HepG2 (cell line): ENCODE measurements at regions not wholly inside any gene's neighbourhood (a gene's known extent, or its start where the extent isn't known, plus 50 kb on each side); places are given as distances from the start of the nearest gene placed in this dataset.

Experiments used
- ATAC-seq: fragments of 200-7000 bp; cut with Tn5 transposase; 3 replicates; pipeline ENCODE4 v1.9.1; 2020; ENCODE audit warnings: mild to moderate bottlenecking, moderate library complexity
- BruUV-seq: library from RNA; stranded (reverse); fragments of 400-500 nt; replicated peaks from 2 replicates; lab custom pipeline; 2021; lab: Mats Ljungman, UMichigan
- CTCF ChIA-PET: fragments of 300-600 bp; formaldehyde crosslinking; extraction: SDS; loops from one replicate; lab custom pipeline; 2021; ENCODE audit warnings: low total read pairs, inconsistent platforms, low intra/inter-chr PET ratio; lab: Yijun Ruan, JAX
- POLR2A ChIA-PET: fragments of 350-600 bp; sonication (Branson Sonifier 250); formaldehyde crosslinking; loops from one replicate; lab custom pipeline; 2020; ENCODE audit warnings: antibody characterized with exemption, inconsistent platforms; lab: Yijun Ruan, JAX
- DNase-seq: peaks from one replicate; pipeline ENCODE4 v3.0.0-alpha.2; 2015; ENCODE audit warnings: low spot score
- FAIRE-seq: peaks from 3 replicates; lab custom pipeline; 2011; peaks lifted over from hg19 to GRCh38; lab: Jason Lieb, UNC
- H2AFZ ChIP-seq: one replicate; pipeline ENCODE4 v1.6.1; 2011; ENCODE audit warnings: low read length, inconsistent platforms
- H3K27ac ChIP-seq: fragments of 300-600 bp; 3 replicates; pipeline ENCODE4 v1.8.0; 2011; ENCODE audit warnings: mixed run types, mild to moderate bottlenecking, mixed read lengths, low read length, inconsistent platforms; ENCODE audit not compliant: insufficient read depth; ENCODE audit errors: extremely low read length
- H3K27me3 ChIP-seq, 2 experiments: fragments of 200-600 bp in 1 of 2; 2 replicates in 1 of 2; 3 replicates in 1 of 2; pipeline versions ENCODE4 v1.6.0 to v1.8.0; 2011; ENCODE audit warnings: low read length in 2 of 2, mild to moderate bottlenecking in 2 of 2, moderate library complexity in 2 of 2, inconsistent platforms in 1 of 2; ENCODE audit not compliant: insufficient read depth in 2 of 2, control insufficient read depth in 1 of 2
- H3K36me3 ChIP-seq, 2 experiments: fragments of 200-600 bp in 1 of 2; replicated peaks in 1 of 2; 2 replicates in 1 of 2; 3 replicates in 1 of 2; pipeline versions ENCODE4 v1.5.1 to v1.8.0; 2011; ENCODE audit warnings: low read length in 2 of 2, inconsistent platforms in 1 of 2; ENCODE audit not compliant: insufficient read depth in 2 of 2, control insufficient read depth in 1 of 2
- H3K4me1 ChIP-seq: 2 replicates; pipeline ENCODE4 v1.5.1; 2012; ENCODE audit warnings: low read length, inconsistent platforms; ENCODE audit not compliant: insufficient read depth
- H3K4me2 ChIP-seq: 2 replicates; pipeline ENCODE4 v1.6.0; 2011; ENCODE audit warnings: low read depth, low read length, inconsistent platforms
- H3K4me3 ChIP-seq, 3 experiments: fragments of 200-600 bp in 1 of 3; sonication (generic), shearing (Covaris generic) in 1 of 3; replicated peaks in 1 of 3; 2 replicates each; pipeline ENCODE4 v1.5.1; 2011 to 2016; ENCODE audit warnings: low read length in 3 of 3, inconsistent platforms in 2 of 3, low read depth in 2 of 3, mild to moderate bottlenecking in 2 of 3, control low read depth in 1 of 3, mixed read lengths in 1 of 3; ENCODE audit not compliant: insufficient read depth in 1 of 3
- H3K79me2 ChIP-seq: one replicate; pipeline ENCODE4 v1.6.1; 2011; ENCODE audit warnings: low read length, inconsistent platforms; ENCODE audit not compliant: insufficient read depth
- H3K9ac ChIP-seq: 2 replicates; pipeline ENCODE4 v1.6.0; 2011; ENCODE audit warnings: mild to moderate bottlenecking, low read depth, low read length, inconsistent platforms; ENCODE audit not compliant: insufficient read depth
- H3K9me3 ChIP-seq: 2 replicates; pipeline ENCODE4 v1.5.1; 2012; ENCODE audit warnings: mild to moderate bottlenecking, low read length
- H4K20me1 ChIP-seq: 2 replicates; pipeline ENCODE4 v1.6.0; 2011; ENCODE audit warnings: inconsistent platforms, mild to moderate bottlenecking, low read length, moderate library complexity; ENCODE audit not compliant: insufficient read depth
- ERF ChIP-seq: IDR thresholded peaks from 2 replicates; pipeline ENCODE4 v1.6.1; 2018; ENCODE audit warnings: missing biosample characterization, missing genetic modification reagents
- FOSL2 ChIP-seq: sonication (generic); formaldehyde crosslinking; IDR thresholded peaks from 2 replicates; pipeline ENCODE4 v1.4.0; 2020; ENCODE audit warnings: missing genetic modification reagents
- FOXP1 ChIP-seq, 2 experiments: fragments of 450-650 bp in 1 of 2; IDR thresholded peaks; 2 replicates each; pipeline ENCODE4 v1.6.1; 2017 to 2018; ENCODE audit warnings: antibody characterized with exemption in 1 of 2
- ISX ChIP-seq: sonication (generic); formaldehyde crosslinking; conservative IDR thresholded peaks from 2 replicates; pipeline ENCODE4 v1.5.0; 2020; ENCODE audit warnings: missing genetic modification reagents
- MTA1 ChIP-seq: sonication (generic); formaldehyde crosslinking; IDR thresholded peaks from 2 replicates; pipeline ENCODE4 v1.4.0; 2020; ENCODE audit warnings: missing genetic modification reagents, mild to moderate bottlenecking, borderline replicate concordance
- PITX1 ChIP-seq: sonication (generic); formaldehyde crosslinking; IDR thresholded peaks from 2 replicates; pipeline ENCODE4 v1.5.1; 2020; ENCODE audit warnings: mild to moderate bottlenecking, missing genetic modification reagents
- SMARCE1 ChIP-seq: fragments of 450-650 bp; IDR thresholded peaks from 2 replicates; pipeline ENCODE4 v1.6.1; 2017; ENCODE audit warnings: borderline replicate concordance
- SNRNP70 ChIP-seq: fragments of 200-400 bp; formaldehyde crosslinking; IDR thresholded peaks from 2 replicates; pipeline ENCODE4 v1.6.1; 2017; ENCODE audit warnings: mild to moderate bottlenecking, low read depth, low read length, moderate library complexity
- ZNF230 ChIP-seq: sonication (generic); formaldehyde crosslinking; IDR thresholded peaks from 2 replicates; pipeline ENCODE4 v1.4.0; 2020; ENCODE audit warnings: mild to moderate bottlenecking, missing genetic modification reagents
- ZNF558 ChIP-seq: sonication (generic); formaldehyde crosslinking; IDR thresholded peaks from 2 replicates; pipeline ENCODE4 v1.9.0; 2022; ENCODE audit warnings: mild to moderate bottlenecking, missing genetic modification reagents, borderline replicate concordance
- ZNF563 ChIP-seq: sonication (generic); formaldehyde crosslinking; IDR thresholded peaks from 2 replicates; pipeline ENCODE4 v1.8.0; 2022; ENCODE audit warnings: mild to moderate bottlenecking, moderate library complexity, missing genetic modification reagents
- ZNF589 ChIP-seq: sonication (generic); formaldehyde crosslinking; conservative IDR thresholded peaks from 2 replicates; pipeline ENCODE4 v1.8.0; 2022; ENCODE audit warnings: mild to moderate bottlenecking, moderate library complexity, missing genetic modification reagents
- ZSCAN20 ChIP-seq: sonication (generic); formaldehyde crosslinking; IDR thresholded peaks from 2 replicates; pipeline ENCODE4 v1.4.0; 2020; ENCODE audit warnings: missing genetic modification reagents, mild to moderate bottlenecking, borderline replicate concordance
- ZSCAN30 ChIP-seq: sonication (generic); formaldehyde crosslinking; IDR thresholded peaks from 2 replicates; pipeline ENCODE4 v1.5.0; 2020; ENCODE audit warnings: mild to moderate bottlenecking, missing genetic modification reagents
- WGBS: methylation state at CpG from one replicate; pipeline ENCODE4 v1.1.6; 2017; ENCODE audit warnings: low lambda C conversion rate; 5-methylcytosine and 5-hydroxymethylcytosine counted together
- in situ Hi-C: cut with HindIII; loops from 2 replicates; pipeline ENCODE4 v1.10.0; 2017; ENCODE audit warnings: low pct_unique_long_range_greater_than_20kb; ENCODE audit not compliant: extremely low pct_ligation_motif_present
- intact Hi-C: fragments of 100-400 bp; cut with micrococcal nuclease; formaldehyde crosslinking; loops from one replicate; pipeline ENCODE4 v1.10.0; 2022; ENCODE audit not compliant: unreplicated experiment
- TF ChIP-seq, protein P1 (sequence below): IDR thresholded peaks from 2 replicates; pipeline ENCODE4 v1.6.1; 2012; ENCODE audit warnings: low read length, improper control_type of control experiment
- TF ChIP-seq, protein P2 (sequence below): sonication (generic); formaldehyde crosslinking; IDR thresholded peaks from 2 replicates; pipeline ENCODE4 v1.9.0; 2021; ENCODE audit warnings: missing genetic modification reagents, mild to moderate bottlenecking, borderline replicate concordance
- TF ChIP-seq, protein P3 (sequence below), 2 experiments: IDR thresholded peaks; 2 replicates each; pipeline ENCODE4 v1.6.1; 2011 to 2012; ENCODE audit warnings: low read length in 2 of 2, borderline replicate concordance in 1 of 2, low read depth in 1 of 2, mild to moderate bottlenecking in 1 of 2, moderate library complexity in 1 of 2

DNA sequence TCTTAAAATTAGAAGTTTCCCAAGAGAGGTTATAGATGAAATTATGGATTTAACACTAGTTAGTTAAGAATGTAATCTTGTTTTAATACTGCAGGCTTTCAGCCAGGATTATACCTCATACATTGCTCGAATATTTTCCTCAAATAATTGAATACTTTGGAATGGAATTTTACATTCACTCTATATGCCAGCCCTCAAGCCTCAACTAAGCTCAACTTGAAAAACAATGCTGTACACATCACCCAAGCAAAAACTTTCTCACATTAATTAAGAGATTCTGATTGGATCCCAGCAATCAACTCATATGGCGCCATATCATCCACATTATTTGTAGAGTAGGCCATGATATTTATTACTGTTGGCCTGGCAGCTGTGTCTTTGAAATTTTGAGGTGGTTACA, 710.7 kb upstream of the ADAMTS5 start (continued):
- TF ChIP-seq FOSL2 (CRISPR knock-in tag) (no peak), SNRNP70 (no peak), PITX1 (CRISPR knock-in tag) (no peak), ZNF230 (CRISPR knock-in tag) (no peak)

DNA sequence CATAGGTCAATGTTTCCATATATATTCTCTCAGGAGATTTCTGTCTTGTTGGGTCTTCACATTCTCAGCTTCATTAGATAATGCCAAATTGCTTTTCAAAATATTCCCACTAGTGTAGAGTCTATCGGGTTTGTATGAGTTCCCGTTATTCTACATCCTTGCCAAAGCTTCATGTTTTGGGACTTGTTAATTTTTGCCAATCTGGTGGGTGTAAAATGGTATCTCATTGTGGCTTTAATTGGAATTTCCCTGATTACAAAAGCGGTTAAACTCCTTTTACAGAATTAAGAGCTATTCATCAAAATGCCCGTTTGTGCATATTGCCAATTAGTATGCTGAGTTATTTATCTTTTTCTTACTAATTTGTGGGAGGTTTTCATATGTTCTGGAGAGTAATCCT, 708.4 kb upstream of the ADAMTS5 start:
- ChIA-PET POLR2A (no interaction called here), CTCF (no interaction called here)
- no TSS peak for BruUV-seq
- ATAC-seq: no peak
- no peak for DNase-seq
- H3K4me2 ChIP-seq: no peak overlapping the region
- H4K20me1 ChIP-seq: no peaks in the 10 kb centered on the region
- H3K27ac ChIP-seq: no peak overlapping the region
- no peak for FAIRE-seq
- no peak overlapping the region for H3K9ac ChIP-seq
- no peaks in the 10 kb centered on the region for H3K4me1 ChIP-seq
- H3K4me3 ChIP-seq: no peak overlapping the region
- H3K79me2 ChIP-seq: no peaks in the 10 kb centered on the region
- in situ Hi-C loops (no loop called here), intact Hi-C loops (no loop called here)
- H3K27me3 ChIP-seq: no peaks in the 10 kb centered on the region
- WGBS: 12% methylated on average over 4 of the region's 4 CpGs
- peaks cover 77% of the 10 kb centered on the region for H3K9me3 ChIP-seq
- no peak overlapping the region for H2AFZ ChIP-seq
- no peaks in the 10 kb centered on the region for H3K36me3 ChIP-seq
- no peak for TF ChIP-seq FOXP1 (IDR thresholded peaks at IDR 0.05)
- no peak for TF ChIP-seq FOXP1 (CRISPR knock-in tag; IDR thresholded peaks at IDR 0.05)
- TF ChIP-seq, protein P1, sequence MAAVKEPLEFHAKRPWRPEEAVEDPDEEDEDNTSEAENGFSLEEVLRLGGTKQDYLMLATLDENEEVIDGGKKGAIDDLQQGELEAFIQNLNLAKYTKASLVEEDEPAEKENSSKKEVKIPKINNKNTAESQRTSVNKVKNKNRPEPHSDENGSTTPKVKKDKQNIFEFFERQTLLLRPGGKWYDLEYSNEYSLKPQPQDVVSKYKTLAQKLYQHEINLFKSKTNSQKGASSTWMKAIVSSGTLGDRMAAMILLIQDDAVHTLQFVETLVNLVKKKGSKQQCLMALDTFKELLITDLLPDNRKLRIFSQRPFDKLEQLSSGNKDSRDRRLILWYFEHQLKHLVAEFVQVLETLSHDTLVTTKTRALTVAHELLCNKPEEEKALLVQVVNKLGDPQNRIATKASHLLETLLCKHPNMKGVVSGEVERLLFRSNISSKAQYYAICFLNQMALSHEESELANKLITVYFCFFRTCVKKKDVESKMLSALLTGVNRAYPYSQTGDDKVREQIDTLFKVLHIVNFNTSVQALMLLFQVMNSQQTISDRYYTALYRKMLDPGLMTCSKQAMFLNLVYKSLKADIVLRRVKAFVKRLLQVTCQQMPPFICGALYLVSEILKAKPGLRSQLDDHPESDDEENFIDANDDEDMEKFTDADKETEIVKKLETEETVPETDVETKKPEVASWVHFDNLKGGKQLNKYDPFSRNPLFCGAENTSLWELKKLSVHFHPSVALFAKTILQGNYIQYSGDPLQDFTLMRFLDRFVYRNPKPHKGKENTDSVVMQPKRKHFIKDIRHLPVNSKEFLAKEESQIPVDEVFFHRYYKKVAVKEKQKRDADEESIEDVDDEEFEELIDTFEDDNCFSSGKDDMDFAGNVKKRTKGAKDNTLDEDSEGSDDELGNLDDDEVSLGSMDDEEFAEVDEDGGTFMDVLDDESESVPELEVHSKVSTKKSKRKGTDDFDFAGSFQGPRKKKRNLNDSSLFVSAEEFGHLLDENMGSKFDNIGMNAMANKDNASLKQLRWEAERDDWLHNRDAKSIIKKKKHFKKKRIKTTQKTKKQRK: no peak
- TF ChIP-seq MTA1: no peak
- TF ChIP-seq ZNF558 (CRISPR knock-in tag): no peak
- TF ChIP-seq ZNF563 (CRISPR knock-in tag): no peak
- no peak for TF ChIP-seq ZSCAN20
- no peak for TF ChIP-seq ZSCAN30 (CRISPR knock-in tag)
- no peak for TF ChIP-seq ERF (CRISPR knock-in tag)
- TF ChIP-seq ZNF589 (CRISPR knock-in tag): no peak
- TF ChIP-seq SMARCE1: no peak
- TF ChIP-seq, protein P2, sequence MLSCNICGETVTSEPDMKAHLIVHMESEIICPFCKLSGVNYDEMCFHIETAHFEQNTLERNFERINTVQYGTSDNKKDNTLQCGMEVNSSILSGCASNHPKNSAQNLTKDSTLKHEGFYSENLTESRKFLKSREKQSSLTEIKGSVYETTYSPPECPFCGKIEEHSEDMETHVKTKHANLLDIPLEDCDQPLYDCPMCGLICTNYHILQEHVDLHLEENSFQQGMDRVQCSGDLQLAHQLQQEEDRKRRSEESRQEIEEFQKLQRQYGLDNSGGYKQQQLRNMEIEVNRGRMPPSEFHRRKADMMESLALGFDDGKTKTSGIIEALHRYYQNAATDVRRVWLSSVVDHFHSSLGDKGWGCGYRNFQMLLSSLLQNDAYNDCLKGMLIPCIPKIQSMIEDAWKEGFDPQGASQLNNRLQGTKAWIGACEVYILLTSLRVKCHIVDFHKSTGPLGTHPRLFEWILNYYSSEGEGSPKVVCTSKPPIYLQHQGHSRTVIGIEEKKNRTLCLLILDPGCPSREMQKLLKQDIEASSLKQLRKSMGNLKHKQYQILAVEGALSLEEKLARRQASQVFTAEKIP (CRISPR knock-in tag): no peak
- TF ChIP-seq ISX (CRISPR knock-in tag): no peak
- TF ChIP-seq, protein P3, sequence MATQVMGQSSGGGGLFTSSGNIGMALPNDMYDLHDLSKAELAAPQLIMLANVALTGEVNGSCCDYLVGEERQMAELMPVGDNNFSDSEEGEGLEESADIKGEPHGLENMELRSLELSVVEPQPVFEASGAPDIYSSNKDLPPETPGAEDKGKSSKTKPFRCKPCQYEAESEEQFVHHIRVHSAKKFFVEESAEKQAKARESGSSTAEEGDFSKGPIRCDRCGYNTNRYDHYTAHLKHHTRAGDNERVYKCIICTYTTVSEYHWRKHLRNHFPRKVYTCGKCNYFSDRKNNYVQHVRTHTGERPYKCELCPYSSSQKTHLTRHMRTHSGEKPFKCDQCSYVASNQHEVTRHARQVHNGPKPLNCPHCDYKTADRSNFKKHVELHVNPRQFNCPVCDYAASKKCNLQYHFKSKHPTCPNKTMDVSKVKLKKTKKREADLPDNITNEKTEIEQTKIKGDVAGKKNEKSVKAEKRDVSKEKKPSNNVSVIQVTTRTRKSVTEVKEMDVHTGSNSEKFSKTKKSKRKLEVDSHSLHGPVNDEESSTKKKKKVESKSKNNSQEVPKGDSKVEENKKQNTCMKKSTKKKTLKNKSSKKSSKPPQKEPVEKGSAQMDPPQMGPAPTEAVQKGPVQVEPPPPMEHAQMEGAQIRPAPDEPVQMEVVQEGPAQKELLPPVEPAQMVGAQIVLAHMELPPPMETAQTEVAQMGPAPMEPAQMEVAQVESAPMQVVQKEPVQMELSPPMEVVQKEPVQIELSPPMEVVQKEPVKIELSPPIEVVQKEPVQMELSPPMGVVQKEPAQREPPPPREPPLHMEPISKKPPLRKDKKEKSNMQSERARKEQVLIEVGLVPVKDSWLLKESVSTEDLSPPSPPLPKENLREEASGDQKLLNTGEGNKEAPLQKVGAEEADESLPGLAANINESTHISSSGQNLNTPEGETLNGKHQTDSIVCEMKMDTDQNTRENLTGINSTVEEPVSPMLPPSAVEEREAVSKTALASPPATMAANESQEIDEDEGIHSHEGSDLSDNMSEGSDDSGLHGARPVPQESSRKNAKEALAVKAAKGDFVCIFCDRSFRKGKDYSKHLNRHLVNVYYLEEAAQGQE (IDR thresholded peaks at IDR 0.05; ENCODE audit: borderline replicate concordance in 1 of 2, low read depth in 1 of 2, low read length in 2 of 2): no peak
